Amygdala (tissue), 56 donors: ENCODE measurements at regions not wholly inside any gene's neighbourhood (a gene's known extent, or its start where the extent isn't known, plus 50 kb on each side); places are given as distances from the start of the nearest gene placed in this dataset.

Experiments
- DNase-seq, 56 donors: peaks; one replicate each; lab custom pipeline; 2025; lab: John Stamatoyannopoulos, UW

DNA sequence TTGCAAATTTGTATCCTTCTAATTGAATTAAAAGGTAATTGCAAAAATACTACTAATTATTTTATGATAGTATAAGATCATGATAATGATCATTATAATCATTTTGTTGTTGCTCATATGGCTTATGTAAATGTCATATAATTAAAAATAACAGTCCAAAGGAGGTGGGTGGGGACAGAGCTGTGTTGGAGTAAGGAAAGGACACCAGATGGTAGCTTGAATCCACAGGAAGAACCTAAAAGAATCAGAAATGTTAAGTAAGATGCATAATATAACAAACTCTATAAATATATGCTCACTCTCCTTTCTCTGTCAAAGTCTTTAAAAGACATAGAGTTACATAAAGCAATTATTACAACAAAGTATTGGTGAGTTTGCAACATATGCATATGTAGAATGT lies 650.7 kb upstream of the HS6ST1 start:
- DNase-seq: no peak

DNA sequence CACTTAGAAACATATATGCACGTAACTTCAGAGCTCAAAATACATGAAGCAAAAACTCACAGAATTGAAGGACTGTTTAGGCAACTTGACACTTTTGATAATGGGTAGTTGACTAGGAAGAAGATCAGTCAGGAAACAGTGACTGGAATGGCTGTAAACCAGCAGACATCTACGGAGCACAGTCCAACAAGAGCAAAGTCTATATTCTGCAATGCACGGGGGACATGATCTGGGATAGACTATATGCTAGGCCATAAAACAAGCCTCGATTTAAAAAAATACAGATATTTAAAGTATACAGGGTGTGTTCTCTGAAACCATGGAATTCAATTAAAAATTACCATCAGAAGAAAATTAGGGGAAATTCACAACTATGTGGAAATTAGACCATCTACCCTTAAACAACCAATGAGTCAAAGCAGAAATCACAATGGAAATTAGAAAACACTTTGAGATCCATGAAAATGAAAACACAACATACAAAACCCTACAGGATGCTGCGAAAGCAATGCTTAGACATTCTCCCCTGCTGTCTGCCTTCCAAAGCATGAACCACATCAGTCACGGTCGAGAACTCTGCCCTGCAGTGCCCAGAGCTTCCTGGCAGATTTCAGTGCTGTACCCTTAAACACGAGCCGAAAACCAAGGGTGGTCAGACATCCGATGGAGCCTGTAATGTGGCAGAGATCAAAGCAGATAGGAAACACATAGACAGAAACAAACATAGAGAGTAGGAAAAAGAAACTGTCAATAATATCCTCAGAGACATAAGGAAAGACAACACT lies 651.9 kb upstream of the HS6ST1 start:
- DNase-seq: no peak

DNA sequence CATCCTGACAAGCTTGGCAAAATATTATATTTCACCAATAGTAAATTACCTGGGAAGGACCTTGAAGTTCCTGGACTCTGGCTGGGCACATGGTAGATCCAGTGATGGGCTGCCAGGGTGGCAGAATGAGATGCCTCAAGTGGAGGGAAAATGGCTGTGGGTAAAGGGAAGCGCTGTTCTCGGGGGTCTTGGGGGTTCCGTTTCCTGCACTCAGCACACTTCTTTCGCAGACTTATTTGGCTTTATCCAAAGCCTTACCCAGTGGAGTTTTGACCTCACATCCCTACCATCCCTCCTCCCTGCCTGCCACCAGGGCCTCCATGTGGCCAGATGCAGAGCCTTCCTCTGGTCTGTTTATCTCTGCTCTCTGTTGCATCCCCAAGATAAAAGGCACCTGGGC lies 654.9 kb upstream of the HS6ST1 start:
- DNase-seq: no peak

DNA sequence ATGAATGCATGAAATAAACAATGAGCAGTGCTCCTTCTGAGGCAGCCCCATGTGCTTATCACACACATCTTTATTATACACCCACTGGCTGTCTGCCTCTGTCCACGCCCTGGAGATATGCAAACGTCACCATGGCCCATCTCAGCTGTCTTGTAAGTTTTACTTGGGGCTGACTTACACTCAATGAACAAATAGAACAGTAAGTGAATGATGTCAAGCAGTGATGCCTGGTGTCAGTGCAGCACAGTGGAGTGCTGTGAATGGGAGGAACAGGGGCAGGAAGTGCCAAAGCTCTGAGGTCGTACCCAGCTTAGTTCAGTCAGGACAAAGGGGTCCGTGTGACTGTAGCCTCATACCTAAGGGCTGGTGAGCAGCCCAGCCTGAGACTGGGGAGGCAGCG lies 659.5 kb upstream of the HS6ST1 start:
- DNase-seq: no peak

DNA sequence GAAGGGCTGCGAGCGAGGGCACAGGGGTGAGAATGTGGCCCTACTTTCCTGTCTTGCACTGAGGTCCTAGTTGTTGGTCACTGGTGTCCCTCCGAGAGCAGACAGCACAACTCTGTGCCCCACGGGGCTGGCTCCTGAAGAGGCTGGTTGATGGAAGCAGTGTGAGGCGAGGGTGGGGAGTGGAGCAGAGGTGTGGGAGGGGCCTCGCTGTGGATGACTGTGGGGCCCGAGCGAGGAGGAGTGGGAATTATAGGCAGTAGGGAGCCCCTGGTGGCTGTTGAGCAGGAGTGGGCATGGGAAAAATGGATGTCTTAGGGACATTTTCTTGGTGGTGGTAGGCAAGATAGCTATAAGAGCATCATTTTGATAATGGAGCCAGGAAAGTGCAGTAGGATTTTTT lies 660.5 kb upstream of the HS6ST1 start:
- no peak for DNase-seq

DNA sequence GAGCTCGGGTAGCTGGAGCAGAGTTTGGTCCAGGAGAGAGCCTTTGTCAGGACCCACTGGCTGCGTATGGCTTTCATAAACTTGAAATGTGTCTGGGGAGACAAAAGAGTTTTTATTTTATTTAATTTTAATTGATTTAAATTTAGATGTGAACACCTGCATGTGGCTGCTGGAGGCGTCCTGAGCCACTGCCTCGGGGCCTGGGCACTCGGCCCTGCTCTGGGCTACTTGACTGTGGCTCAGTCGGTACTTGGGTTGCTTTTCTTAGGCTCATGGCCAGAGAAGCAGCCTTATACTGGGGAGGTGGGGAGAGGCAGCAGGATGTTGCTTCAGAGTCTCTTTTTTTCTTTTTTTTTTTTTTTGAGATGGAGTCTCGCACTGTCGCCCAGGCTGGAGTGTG lies 661.8 kb upstream of the HS6ST1 start:
- no peak for DNase-seq

DNA sequence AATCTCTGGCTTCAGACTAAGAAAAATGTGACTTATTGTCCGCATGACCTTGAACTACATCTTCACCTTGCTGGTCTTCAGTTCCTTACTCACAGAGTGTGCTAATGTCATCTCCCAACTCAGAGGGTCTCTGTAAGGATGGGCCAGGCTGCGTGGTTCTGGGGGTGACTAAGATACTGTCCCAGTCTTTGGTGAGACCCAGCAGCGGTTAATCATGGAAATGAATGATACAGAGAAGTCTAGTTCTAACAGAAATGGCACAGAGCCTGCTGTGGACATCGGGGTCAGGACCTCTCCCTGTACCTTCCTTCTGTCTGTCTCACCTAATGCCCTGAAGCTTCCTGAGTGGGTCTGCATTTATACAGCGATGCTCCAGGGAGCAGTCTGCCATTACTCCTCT lies 662.7 kb upstream of the HS6ST1 start:
- no peak for DNase-seq

DNA sequence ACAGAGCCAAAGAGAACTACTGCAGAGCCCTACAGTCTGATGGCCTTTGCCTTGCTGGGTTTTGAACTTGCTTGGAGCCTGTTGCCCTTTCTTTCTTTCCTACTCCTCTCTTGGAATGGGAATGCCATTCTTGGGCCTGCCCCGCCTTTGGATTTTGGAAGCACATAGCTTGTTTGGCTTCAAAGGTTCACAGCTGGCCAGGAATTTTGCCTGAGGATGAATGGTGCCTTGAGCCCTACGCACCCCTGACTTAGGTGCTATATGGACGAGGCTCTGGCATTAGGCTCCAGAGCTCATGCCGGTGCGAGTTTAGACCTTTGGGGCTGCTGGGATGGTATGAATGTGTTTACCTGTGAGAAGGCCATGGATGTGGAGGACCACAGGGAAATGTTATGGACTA lies 663.3 kb upstream of the HS6ST1 start:
- no peak for DNase-seq

DNA sequence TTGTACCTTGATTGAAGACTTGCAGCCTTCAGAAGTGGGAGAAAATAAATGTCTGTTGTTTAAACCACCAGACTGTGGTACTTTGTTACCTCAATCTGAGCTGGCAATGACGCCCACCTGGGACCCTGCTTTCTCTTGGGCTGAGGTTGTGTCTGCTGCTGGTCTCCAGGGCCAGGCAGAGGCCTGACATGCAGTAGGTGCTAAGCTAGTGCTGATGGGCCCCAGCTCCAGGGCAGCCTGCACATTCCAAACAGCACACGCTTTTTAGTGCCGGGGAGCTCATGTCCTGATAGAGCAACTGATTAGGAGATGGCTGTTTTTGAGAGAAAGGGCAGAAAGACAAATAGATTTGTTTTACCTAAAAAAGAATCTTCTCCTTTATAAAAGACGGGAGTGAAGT lies 664.0 kb upstream of the HS6ST1 start:
- no peak for DNase-seq

DNA sequence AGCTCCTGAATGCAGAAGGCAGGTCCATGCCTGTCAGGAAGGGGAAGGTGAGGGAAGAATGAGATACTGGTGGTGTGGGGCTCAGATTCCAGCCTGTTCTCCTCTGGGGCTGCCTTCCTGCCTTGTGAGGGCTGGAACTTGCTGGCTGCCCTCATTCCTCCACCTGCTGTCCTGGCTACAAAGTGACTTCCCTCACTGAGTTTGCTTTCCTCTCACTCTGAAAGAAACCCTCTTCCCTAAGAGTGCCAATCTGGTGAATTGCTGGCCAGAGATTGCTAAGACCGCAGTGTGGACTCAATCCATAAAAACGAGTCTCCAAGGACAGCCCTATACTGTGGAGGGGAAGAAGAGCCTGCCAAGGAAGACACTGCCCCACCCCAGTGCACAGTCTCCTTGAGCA lies 664.4 kb upstream of the HS6ST1 start:
- DNase-seq: no peak

DNA sequence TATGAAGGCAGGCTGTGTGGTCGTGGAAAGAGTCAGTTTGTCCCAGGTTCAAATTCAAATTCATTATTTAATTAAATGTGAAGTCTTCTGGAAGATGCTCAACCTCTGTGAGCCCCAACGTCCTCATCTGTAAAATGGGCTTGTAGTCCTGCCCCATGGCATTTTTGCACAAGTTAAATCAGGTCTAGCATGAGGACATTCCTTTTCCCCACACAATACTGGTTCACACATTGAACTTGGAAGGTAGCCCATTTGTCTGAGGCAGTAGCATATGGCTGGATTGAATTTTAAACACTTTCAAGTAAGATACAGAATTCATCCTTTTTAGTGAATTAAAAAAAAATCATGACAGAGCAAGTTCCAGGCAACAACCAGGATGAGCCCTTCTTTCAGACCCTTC lies 665.4 kb upstream of the HS6ST1 start:
- no peak for DNase-seq

DNA sequence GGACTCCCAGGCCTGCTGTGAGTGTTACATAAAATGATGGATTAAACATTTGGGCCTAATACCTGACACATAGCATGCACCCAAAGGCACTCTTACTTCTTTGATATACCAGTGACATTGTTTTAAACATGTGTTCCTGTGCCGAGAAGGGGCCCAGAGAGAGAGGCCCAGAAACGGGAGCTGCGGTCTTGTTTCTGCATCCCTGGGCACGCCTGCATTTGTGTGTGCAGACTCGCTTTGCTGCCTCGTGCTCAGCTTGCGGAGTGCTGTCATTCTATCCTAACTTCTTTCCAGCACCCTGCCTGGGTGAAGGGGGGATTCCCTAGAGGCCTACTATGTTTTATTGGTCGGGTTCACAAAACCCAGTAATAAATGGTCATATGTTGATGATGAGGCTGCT lies 666.2 kb upstream of the HS6ST1 start:
- no peak for DNase-seq

DNA sequence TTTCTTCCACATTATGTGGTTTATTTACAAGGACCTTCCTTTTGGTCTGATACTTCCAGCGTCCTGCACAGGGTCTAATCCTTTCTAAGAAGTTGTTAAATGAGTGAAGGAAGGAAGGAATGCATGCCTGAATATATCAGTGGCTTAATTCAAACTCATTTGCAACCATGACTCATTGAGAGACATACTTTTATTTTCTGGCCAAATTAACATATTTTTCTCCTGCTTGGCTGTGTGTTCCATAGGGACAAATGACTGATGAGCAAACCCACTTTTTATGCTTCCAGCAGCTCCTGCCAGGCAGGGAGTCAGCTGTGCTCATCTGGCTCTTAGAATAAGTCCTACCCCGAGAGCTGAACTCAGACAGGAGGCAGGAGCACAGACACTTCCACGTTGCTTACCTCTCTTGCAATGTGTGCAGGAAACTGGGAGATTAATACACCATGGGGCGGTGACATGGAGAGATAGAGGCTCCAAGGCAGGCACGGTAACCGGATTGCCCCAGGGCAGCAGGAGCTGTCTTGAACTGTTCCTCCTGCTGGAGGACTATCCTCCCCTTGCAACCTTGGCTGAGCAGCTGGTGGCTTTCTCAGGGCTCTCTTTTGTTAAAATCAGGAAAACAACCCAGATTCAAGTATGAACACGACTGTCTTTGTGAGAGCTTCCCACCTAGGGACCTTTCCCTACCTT lies 667.5 kb upstream of the HS6ST1 start:
- peak in 3 of 56 donors; percentile 14 to 21 (median 19) for DNase-seq

DNA sequence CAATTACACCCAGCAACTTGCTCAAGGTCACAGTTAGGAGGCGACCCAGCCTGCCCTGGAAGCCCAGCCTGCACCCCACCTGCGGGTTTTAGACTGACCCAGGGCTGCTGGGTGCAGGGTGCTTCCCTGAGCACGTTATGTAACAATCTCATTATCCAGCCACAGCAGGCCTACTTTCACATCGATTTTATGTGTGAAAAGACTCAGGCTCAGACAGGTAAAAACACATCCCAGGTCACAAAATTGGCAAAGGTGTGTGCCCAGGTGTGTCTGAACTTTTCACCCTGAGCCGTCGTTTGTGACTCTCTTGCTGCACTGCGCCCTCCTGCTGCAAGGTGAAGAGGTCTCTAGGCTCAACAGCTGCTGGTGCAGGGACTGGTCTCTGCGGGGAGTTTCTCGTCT lies 668.2 kb upstream of the HS6ST1 start:
- no peak for DNase-seq

DNA sequence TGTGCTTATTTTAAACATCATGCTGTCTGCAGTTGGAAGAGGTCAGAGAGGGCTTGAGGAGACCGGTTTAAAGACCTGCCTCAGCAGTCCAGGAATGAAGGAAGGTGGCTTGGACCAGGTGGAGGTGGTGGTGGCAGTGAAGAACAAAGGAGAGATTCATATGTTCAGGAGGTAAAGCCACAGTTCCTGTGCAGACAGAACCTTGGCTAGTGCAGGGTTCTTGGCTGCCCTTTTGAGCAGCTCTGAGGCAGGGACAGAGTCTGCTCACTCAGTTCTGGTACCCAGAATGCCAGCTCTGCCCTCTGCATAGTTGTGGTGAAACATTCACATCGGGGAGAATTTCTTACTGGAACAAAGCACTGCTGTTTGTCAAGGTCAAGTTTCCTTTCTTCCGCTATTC lies 669.7 kb upstream of the HS6ST1 start:
- DNase-seq: no peak

DNA sequence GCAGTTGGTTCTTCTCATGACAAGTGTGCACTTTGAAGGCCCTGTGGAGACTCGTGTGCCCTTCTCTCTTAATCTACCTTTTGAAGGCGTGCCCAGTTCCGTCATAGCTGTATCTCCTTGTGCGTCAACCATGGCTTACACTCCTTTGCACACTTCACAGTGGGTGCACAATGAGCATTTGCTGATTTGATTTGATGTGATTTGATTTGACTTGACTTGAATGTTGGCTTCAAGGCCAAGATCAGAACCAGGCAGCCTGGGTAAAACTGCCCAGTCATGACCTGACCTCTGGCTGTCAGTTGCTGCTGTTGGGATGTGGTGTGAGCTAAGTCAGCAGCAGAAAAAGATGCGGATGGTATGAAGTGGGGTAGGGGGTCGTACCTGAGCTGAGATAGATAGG lies 670.3 kb upstream of the HS6ST1 start:
- DNase-seq: no peak

DNA sequence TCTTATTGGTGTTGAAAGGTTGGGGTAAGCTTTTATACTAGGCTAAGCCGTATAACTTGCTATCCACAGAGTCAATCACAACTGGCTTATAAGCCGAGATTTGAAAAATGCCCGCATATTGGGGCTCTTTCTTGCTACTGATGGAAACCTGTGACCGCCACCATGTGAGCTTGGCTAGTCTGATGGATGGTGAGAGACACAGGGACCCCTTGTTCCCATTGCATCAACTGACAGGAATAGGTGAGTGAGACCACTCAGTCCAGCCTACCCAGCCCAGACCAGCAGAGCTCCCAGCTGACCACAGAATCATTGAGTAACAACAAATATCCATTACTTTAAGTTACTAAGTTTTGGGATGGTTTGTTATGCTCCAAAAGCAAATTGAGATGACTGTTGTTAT lies 676.4 kb upstream of the HS6ST1 start:
- no peak for DNase-seq

DNA sequence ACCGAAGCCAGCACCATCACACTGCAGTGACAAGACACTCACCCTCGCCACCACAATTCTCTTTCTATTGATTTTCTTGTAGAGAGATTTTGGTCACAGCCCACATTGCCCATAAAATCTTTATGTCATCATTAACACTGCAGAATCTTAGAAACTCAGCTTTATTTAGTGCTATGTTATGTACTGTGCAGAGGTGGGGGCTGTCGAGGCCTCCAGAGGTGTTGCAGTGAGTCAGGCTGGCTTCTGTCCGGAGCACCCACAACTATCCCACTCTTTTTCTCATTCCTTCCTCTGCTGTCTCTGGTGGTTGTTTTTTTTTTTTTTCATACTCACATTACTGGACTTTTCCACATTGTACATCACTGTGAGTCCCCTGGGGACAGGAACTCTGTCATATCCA lies 677.4 kb upstream of the HS6ST1 start:
- no peak for DNase-seq

DNA sequence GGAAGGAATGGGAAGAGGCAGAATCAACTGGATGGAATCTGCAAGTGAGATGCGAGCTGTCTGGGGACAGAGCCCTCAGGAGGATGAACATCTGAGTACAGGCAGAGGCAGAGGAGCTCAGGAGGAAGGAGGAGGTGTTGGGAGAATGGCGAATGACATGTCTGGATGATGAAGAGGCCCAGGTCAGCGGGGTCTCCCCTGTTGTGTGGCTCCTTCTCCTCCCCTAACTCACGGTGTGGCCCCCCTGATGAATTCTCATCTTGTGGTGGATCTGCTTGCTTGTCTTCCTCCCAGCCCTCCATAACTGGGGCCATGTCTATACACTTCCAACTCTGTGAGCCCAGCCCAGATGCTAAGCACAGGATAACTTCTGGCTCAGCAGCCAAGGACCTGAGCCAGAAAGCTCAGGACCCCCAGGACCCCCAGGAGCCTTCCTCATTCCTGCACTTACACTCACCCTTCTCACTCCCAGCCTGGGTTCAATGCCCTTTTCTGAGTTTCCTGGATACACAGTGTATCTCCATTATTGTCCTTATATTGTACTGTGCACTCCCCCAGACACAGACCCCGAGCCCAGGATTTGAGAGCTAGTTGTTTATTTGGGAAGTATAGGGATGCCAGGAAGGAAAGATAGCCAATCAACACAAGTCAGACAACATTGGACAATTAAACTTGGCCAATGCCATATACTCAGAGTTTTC lies 678.6 kb upstream of the HS6ST1 start:
- DNase-seq: no peak

DNA sequence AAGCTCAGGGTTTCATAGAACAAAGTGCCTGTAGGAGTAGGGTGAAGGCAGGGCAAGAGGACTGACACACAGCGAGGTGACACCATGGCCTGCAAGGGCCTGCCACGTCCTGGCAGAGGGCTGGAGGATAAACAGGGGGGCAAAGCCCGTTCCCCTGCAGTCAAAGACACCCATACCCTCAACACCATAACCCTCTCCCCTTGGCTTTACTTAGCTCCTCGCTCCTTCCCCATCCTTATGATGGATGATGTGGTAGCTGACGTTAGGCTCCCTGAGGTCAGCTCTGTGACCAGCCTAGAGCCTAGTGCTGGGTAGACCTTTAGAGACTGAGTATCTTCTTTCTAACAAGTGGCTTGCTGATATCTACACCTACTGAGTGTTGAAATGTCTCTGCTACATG lies 683.3 kb upstream of the HS6ST1 start:
- no peak for DNase-seq

DNA sequence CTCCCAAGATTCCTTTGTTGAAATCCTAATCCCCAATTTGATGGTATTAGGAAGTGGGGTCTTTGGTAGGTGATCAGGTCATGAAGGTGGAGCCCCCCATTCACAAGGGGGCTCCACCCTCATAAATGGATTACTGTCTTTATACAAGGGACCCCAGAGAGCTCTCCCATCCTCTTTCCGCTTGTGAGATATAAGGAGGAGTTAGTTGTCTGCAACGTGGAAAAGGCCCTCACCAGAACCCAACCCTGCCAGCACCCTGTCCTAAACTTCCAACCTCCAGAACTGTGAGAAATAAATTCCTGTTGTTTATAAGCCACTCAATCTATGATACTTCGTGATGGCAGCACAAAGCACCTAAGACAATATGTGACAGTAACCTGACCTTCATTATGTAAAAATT lies 684.1 kb upstream of the HS6ST1 start:
- no peak for DNase-seq

DNA sequence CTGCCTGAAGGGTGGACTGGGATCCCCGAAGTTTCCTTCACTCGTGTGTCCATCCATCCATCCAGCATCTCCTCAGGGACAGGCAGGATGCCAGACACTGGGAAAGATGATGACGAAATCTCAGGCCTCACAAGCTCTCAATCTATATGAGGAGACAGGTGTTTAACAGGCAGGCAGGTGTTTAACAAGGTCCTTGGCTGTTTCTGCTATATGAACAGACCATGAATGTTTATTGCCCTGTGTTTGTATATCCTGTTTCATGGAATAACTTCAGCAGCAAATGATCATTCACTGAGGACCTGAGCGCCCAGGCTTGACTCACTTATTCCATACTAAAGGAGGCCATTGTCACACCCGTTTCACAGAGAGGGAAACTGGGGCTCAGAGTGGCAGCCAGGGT lies 685.8 kb upstream of the HS6ST1 start:
- no peak for DNase-seq
